ENCODE measurements at regions not wholly inside any gene's neighbourhood (a gene's known extent, or its start where the extent isn't known, plus 50 kb on each side); places are given as distances from the start of the nearest gene placed in this dataset.
"Not testable (repeated sequence)": the region's sequence is repeated elsewhere in the genome, so short reads cannot be mapped to it uniquely, and the experiment has no call there.

- no peaks in the 10 kb centered on the region for H3K36me3 ChIP-seq
- no peaks in the 10 kb centered on the region for H3K79me2 ChIP-seq (ENCODE audit: low read depth)
- H3K4me1 ChIP-seq = no peaks in the 10 kb centered on the region
- no peak overlapping the region for H3K4me2 ChIP-seq
- no peak overlapping the region for H2AFZ ChIP-seq (replicated peaks)
- peaks cover 12% of the 10 kb centered on the region for H3K4me1 Mint-ChIP-seq
- H3K4me3 Mint-ChIP-seq = no peak overlapping the region
- H3K27ac Mint-ChIP-seq = no peak overlapping the region
- TF ChIP-seq EZH2 (IDR thresholded peaks at IDR 0.05) = no peak
- TF ChIP-seq EZH2phosphoT487 (IDR thresholded peaks at IDR 0.05) = no peak
- no peak for TF ChIP-seq CTCF (IDR thresholded peaks at IDR 0.05)
- no peaks in the 10 kb centered on the region for H3F3A ChIP-seq (ENCODE audit: low read depth)
- H3K36me3 Mint-ChIP-seq = no peaks in the 10 kb centered on the region
- H3K27me3 ChIP-seq = no peaks in the 10 kb centered on the region
- DNase-seq (ENCODE audit: low spot score) = no peak
- peaks cover 4% of the 10 kb centered on the region for H3K27me3 Mint-ChIP-seq (ENCODE audit: insufficient read depth, low read depth)
- no peak overlapping the region for H3K9ac ChIP-seq
- peaks cover 2% of the 10 kb centered on the region for H3K9me3 Mint-ChIP-seq
- H3K9me3 ChIP-seq (ENCODE audit: low read depth) = no peaks in the 10 kb centered on the region
- H4K20me1 ChIP-seq (ENCODE audit: low read depth) = no peaks in the 10 kb centered on the region
- H3K4me3 ChIP-seq = no peak overlapping the region
- H3K27ac ChIP-seq = no peak overlapping the region
Measured at GRCh38 chr2:239548965-239549595, 148.3 kb upstream of the HDAC4 start.

DNA sequence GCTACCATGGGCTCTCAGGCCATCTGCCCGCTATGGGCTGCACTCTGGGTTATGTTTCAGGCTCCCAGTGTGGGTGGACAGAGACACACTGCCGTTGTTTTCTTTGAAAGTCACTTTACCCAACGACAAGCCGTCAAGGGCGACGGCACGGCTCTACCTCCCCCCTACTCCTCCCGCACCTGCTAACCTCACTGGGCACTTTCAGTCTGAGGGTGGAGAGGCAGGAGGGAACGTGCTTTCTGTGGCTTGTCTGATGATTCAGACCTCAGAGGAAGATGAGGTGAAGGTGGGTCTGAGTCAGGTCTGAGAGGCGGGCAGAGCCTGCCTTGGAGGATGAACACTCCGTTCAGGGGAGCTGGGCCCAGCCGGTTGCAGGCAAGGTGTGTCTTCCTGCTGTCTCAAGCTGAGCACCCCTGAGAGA lies 147.6 kb upstream of the HDAC4 start:
- no peak overlapping the region for H3K4me3 ChIP-seq
- DNase-seq (ENCODE audit: low spot score) = no peak
- Mint-ChIP-seq H3K27ac (no peak overlapping the region), H3K27me3 (ENCODE audit: insufficient read depth, low read depth) (peaks cover 4% of the 10 kb centered on the region), H3K36me3 (no peaks in the 10 kb centered on the region), H3K4me3 (no peak overlapping the region), H3K4me1 (peaks cover 15% of the 10 kb centered on the region), H3K9me3 (peaks cover 2% of the 10 kb centered on the region)
- no peak overlapping the region for H2AFZ ChIP-seq (replicated peaks)
- H3K36me3 ChIP-seq = no peaks in the 10 kb centered on the region
- no peak for TF ChIP-seq EZH2phosphoT487 (IDR thresholded peaks at IDR 0.05)
- no peak for TF ChIP-seq CTCF (IDR thresholded peaks at IDR 0.05)
- no peak for TF ChIP-seq EZH2 (IDR thresholded peaks at IDR 0.05)
- H3K9me3 ChIP-seq (ENCODE audit: low read depth) = no peaks in the 10 kb centered on the region
- no peaks in the 10 kb centered on the region for H4K20me1 ChIP-seq (ENCODE audit: low read depth)
- no peaks in the 10 kb centered on the region for H3K27me3 ChIP-seq
- no peaks in the 10 kb centered on the region for H3K4me1 ChIP-seq
- no peak overlapping the region for H3K4me2 ChIP-seq
- H3K27ac ChIP-seq = no peak overlapping the region
- H3K9ac ChIP-seq = no peak overlapping the region
- H3K79me2 ChIP-seq (ENCODE audit: low read depth) = no peaks in the 10 kb centered on the region
- H3F3A ChIP-seq (ENCODE audit: low read depth) = no peaks in the 10 kb centered on the region

DNA sequence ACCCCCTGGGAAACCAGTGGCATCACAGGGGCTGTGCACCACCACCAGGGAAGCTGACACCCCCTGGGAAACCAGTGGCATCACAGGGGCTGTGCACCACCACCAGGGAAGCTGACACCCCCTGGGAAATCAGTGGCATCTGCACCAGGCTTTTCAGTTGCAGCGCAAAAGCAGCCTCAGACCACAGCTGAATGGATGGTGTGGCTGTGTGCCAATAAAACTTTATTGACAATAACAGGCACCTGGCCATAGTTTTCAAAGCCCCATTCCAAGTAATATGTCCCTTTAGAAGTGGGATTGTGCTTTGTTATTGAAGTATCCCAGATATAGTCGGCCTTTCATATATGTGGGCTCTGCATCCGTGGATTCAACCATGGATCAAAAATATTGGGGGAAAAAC lies 146.3 kb upstream of the HDAC4 start:
- H3K4me2 ChIP-seq; H3K36me3 ChIP-seq; DNase-seq (ENCODE audit: low spot score); H3K27me3 ChIP-seq; H3K9ac ChIP-seq; H2AFZ ChIP-seq (replicated peaks); H3K36me3 Mint-ChIP-seq; H3K27ac ChIP-seq; H3F3A ChIP-seq (ENCODE audit: low read depth); H3K27me3 Mint-ChIP-seq (ENCODE audit: insufficient read depth, low read depth); H4K20me1 ChIP-seq (ENCODE audit: low read depth); H3K9me3 Mint-ChIP-seq; H3K79me2 ChIP-seq (ENCODE audit: low read depth); H3K27ac Mint-ChIP-seq; H3K9me3 ChIP-seq (ENCODE audit: low read depth); H3K4me3 Mint-ChIP-seq; H3K4me3 ChIP-seq; H3K4me1 ChIP-seq: not testable (repeated sequence)
- peaks cover 15% of the 10 kb centered on the region for H3K4me1 Mint-ChIP-seq

GRCh38 chr2:239546541-239546940 lies 145.7 kb upstream of the HDAC4 start:
- Histone ChIP-seq H3F3A (ENCODE audit: low read depth) (no peaks in the 10 kb centered on the region), H4K20me1 (ENCODE audit: low read depth) (no peaks in the 10 kb centered on the region), H3K79me2 (ENCODE audit: low read depth) (no peaks in the 10 kb centered on the region), H3K36me3 (no peaks in the 10 kb centered on the region), H3K27me3 (no peaks in the 10 kb centered on the region), H3K9me3 (ENCODE audit: low read depth) (no peaks in the 10 kb centered on the region), H3K9ac (no peak overlapping the region), H3K4me2 (no peak overlapping the region), H3K4me1 (no peaks in the 10 kb centered on the region), H2AFZ (replicated peaks) (no peak overlapping the region), H3K4me3 (no peak overlapping the region), H3K27ac (no peak overlapping the region)
- no peak overlapping the region for H3K27ac Mint-ChIP-seq
- H3K36me3 Mint-ChIP-seq = no peaks in the 10 kb centered on the region
- TF ChIP-seq EZH2phosphoT487 (IDR thresholded peaks at IDR 0.05) (no peak), CTCF (IDR thresholded peaks at IDR 0.05) (no peak), EZH2 (IDR thresholded peaks at IDR 0.05) (no peak)
- DNase-seq (ENCODE audit: low spot score) = no peak
- H3K4me3 Mint-ChIP-seq = no peak overlapping the region
- peaks cover 6% of the 10 kb centered on the region for H3K27me3 Mint-ChIP-seq (ENCODE audit: insufficient read depth, low read depth)
- H3K4me1 Mint-ChIP-seq = peaks cover 15% of the 10 kb centered on the region
- peaks cover 2% of the 10 kb centered on the region for H3K9me3 Mint-ChIP-seq

All from neural progenitor cell (in vitro differentiated cells).